Endothelial cell of umbilical vein (primary cell): ENCODE measurements at regions not wholly inside any gene's neighbourhood (a gene's known extent, or its start where the extent isn't known, plus 50 kb on each side); places are given as distances from the start of the nearest gene placed in this dataset.

Experiments
- CTCF ChIP-seq, 2 donors: IDR thresholded peaks; 1 replicate in 1 of 2; 2 replicates in 1 of 2; pipeline ENCODE4 v1.5.1; 2011; ENCODE audit warnings: low read length in 2 of 2, mild to moderate bottlenecking in 2 of 2, moderate library complexity in 2 of 2, control low read depth in 1 of 2, inconsistent platforms in 1 of 2, low read depth in 1 of 2; ENCODE audit not compliant: insufficient read depth in 1 of 2; ENCODE audit errors: extremely low read depth in 1 of 2
- EZH2 ChIP-seq: IDR thresholded peaks from 2 replicates; pipeline ENCODE4 v1.6.1; 2012; ENCODE audit warnings: borderline replicate concordance, low read depth, mild to moderate bottlenecking, moderate library complexity, low read length, inconsistent platforms; ENCODE audit not compliant: severe bottlenecking
- FOS ChIP-seq: IDR thresholded peaks from 2 replicates; pipeline ENCODE4 v1.6.1; 2011; ENCODE audit warnings: mild to moderate bottlenecking, low read length, moderate library complexity, borderline replicate concordance; ENCODE audit not compliant: insufficient read depth
- GATA2 ChIP-seq: IDR thresholded peaks from 2 replicates; pipeline ENCODE4 v1.7.0; 2011; ENCODE audit warnings: low read depth, mild to moderate bottlenecking, moderate library complexity, mixed read lengths, low read length; ENCODE audit not compliant: insufficient read length, insufficient read depth
- JUN ChIP-seq: IDR thresholded peaks from 2 replicates; pipeline ENCODE4 v1.6.1; 2011; ENCODE audit warnings: borderline replicate concordance, low read depth; ENCODE audit not compliant: insufficient read length, insufficient read depth
- MYC ChIP-seq: IDR thresholded peaks from one replicate; pipeline ENCODE4 v1.6.1; 2011; ENCODE audit warnings: mild to moderate bottlenecking, low read depth, low read length
- POLR2A ChIP-seq: IDR thresholded peaks from 2 replicates; pipeline ENCODE4 v1.6.1; 2012; ENCODE audit warnings: low read depth, mild to moderate bottlenecking, control low read depth, low read length
- POLR2AphosphoS5 ChIP-seq: IDR thresholded peaks from 2 replicates; pipeline ENCODE4 v1.6.1; 2012; ENCODE audit warnings: low read depth, mild to moderate bottlenecking, control low read depth, low read length, moderate library complexity; ENCODE audit not compliant: insufficient read depth
- TF ChIP-seq, protein P1 (sequence below): IDR thresholded peaks from 2 replicates; pipeline ENCODE4 v1.6.1; 2011; ENCODE audit not compliant: insufficient read depth, insufficient read length

- TF ChIP-seq CTCF (IDR thresholded peaks at IDR 0.05; ENCODE audit: extremely low read depth in 1 of 2, insufficient read depth in 1 of 2, low read depth in 1 of 2, low read length in 2 of 2), result no peak
- TF ChIP-seq JUN, result no peak
- no peak for TF ChIP-seq FOS
- no peak for TF ChIP-seq POLR2AphosphoS5
- TF ChIP-seq MYC, result no peak
- no peak for TF ChIP-seq POLR2A
- TF ChIP-seq, protein P1, sequence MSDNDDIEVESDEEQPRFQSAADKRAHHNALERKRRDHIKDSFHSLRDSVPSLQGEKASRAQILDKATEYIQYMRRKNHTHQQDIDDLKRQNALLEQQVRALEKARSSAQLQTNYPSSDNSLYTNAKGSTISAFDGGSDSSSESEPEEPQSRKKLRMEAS, result no peak
- no peak for TF ChIP-seq EZH2
- no peak for TF ChIP-seq GATA2
Observed at GRCh38 chr7:89908736-89909135, 245.5 kb upstream of the STEAP1 start.
